GM18520 (cell line): ENCODE measurements at regions not wholly inside any gene's neighbourhood (a gene's known extent, or its start where the extent isn't known, plus 50 kb on each side); places are given as distances from the start of the nearest gene placed in this dataset.

Source experiments
- ATAC-seq: cut with Tn5 transposase; IDR thresholded peaks from one replicate; pipeline ENCODE4 v1.9.1; 2021; ENCODE audit not compliant: unreplicated experiment

- ATAC-seq: no peak
These were observed 1276.3 kb upstream of the AUTS2 start for GRCh38 chr7:68321776-68322496.

- ATAC-seq: no peak
These were observed 1273.7 kb upstream of the AUTS2 start for GRCh38 chr7:68324621-68325020.

- no peak for ATAC-seq
These were observed 1264.1 kb upstream of the AUTS2 start for GRCh38 chr7:68334216-68334615.

GRCh38 chr7:68334636-68335272 is 1263.5 kb upstream of the AUTS2 start:
- no peak for ATAC-seq

- no peak for ATAC-seq
These were observed 1261.7 kb upstream of the AUTS2 start for GRCh38 chr7:68336594-68336993.

- no peak for ATAC-seq
These were observed 1249.9 kb upstream of the AUTS2 start for GRCh38 chr7:68348401-68348800.

GRCh38 chr7:68362745-68363518 is 1235.3 kb upstream of the AUTS2 start:
- no peak for ATAC-seq

GRCh38 chr7:68364886-68365625 is 1233.2 kb upstream of the AUTS2 start:
- no peak for ATAC-seq

- no peak for ATAC-seq
These were observed 1226.3 kb upstream of the AUTS2 start for GRCh38 chr7:68371985-68372384.

- ATAC-seq: no peak
These were observed 1222.1 kb upstream of the AUTS2 start for GRCh38 chr7:68376131-68376661.

GRCh38 chr7:68381731-68382130 is 1216.5 kb upstream of the AUTS2 start:
- no peak for ATAC-seq

GRCh38 chr7:68384581-68384980 is 1213.7 kb upstream of the AUTS2 start:
- no peak for ATAC-seq

GRCh38 chr7:68393051-68393450 is 1205.2 kb upstream of the AUTS2 start:
- ATAC-seq: no peak

- ATAC-seq: no peak
These were observed 1204.1 kb upstream of the AUTS2 start for GRCh38 chr7:68394131-68394530.

- no peak for ATAC-seq
These were observed 1198.2 kb upstream of the AUTS2 start for GRCh38 chr7:68399991-68400590.

- no peak for ATAC-seq
These were observed 1197.5 kb upstream of the AUTS2 start for GRCh38 chr7:68400783-68401182.

GRCh38 chr7:68401313-68401712 is 1197.0 kb upstream of the AUTS2 start:
- no peak for ATAC-seq

GRCh38 chr7:68406480-68406879 is 1191.8 kb upstream of the AUTS2 start:
- no peak for ATAC-seq

GRCh38 chr7:68407460-68407859 is 1190.8 kb upstream of the AUTS2 start:
- no peak for ATAC-seq

GRCh38 chr7:68408873-68409272 is 1189.4 kb upstream of the AUTS2 start:
- ATAC-seq: no peak

- no peak for ATAC-seq
These were observed 1188.4 kb upstream of the AUTS2 start for GRCh38 chr7:68409851-68410250.
